GM19238 (cell line): ENCODE measurements at regions not wholly inside any gene's neighbourhood (a gene's known extent, or its start where the extent isn't known, plus 50 kb on each side); places are given as distances from the start of the nearest gene placed in this dataset.
"Not testable (repeated sequence)": the region's sequence is repeated elsewhere in the genome, so short reads cannot be mapped to it uniquely, and the experiment has no call there.

Experiments used
- DNase-seq: peaks from one replicate; pipeline ENCODE4 v3.0.0; 2011; ENCODE audit warnings: low spot score; ENCODE audit not compliant: insufficient read length

GRCh38 chr9:31587146-31587545 is 797.3 kb upstream of the ACO1 start:
- no peak for DNase-seq

DNA sequence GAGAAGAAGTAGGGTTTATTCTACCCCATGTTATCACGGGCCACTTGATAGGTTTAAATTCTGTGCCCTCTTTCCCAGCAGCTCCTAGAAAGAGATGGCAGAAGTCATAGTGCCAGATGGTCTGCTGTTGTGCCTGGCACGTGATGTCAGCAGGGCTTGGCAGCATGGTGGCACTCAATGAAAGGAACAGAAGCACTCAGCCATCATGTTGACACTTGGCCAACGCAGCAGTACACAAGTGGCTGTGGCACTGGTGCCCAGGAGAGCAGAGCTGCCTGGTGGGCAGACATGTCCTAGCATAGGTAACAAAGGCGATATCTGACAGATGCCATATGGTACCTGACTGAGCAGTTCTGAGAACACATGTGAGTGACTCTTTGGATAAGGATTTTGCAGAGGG is 796.4 kb upstream of the ACO1 start:
- DNase-seq, result no peak

- DNase-seq, result no peak
Observed at GRCh38 chr9:31588756-31589155, 795.7 kb upstream of the ACO1 start.

DNA sequence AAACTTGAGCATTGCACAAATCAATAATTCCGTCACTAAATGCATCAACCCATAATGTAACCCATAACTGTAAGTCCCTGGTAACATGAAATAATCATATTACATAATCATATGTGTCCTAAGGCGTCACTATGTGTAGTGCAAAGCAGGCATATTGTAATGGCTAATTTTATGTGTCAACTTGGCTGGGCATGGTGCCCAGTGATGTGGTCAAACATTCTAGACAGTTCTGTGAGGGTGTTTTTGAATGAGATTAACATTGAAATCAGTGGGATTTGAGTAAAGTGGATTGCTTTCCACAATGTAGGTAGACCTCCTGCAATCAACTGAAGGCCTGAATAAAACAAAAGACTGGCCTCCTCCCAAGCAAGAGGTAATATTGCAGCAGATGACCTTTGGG is 794.4 kb upstream of the ACO1 start:
- DNase-seq, result no peak

DNA sequence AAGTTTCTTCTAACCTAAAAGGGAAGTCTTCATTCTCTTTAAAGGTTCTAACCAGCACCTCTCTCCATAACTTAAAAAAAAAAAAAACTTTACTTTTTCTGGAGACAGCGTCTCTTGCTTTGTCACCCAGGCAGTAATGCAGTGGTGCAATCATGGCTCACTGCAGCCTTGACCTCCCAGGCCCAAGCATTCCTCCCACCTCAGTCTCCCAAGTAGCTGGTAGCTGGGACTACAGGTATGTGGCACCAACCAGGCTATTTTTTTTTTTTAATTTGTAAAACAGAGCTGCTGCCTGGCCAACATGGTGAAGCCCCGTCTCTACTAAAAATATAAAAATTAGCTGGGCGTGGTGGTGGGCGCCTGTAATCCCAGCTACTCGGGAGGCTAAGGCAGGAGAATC is 787.4 kb upstream of the ACO1 start:
- not testable (repeated sequence) for DNase-seq

DNA sequence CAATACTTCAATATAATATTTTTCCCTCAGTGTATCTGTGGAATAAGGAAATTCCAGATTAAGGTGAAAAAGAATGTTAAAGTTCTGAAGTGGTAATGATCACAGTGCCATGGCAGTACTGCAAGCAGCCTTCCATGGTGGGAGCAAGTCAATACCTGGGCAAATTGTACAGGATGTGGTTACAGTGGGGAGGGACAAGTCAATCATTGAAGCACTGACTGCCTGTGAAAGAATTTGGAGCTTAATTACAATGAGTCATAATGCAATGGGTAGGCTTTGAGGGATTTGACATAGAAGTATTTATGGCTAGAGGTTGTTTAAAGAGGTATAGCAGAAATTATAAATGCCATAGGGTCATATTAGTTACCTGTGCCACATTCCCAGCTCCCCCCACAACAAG is 786.5 kb upstream of the ACO1 start:
- no peak for DNase-seq

GRCh38 chr9:31601666-31602065 is 782.8 kb upstream of the ACO1 start:
- DNase-seq, result no peak

- DNase-seq, result no peak
Observed at GRCh38 chr9:31604531-31604930, 779.9 kb upstream of the ACO1 start.

DNA sequence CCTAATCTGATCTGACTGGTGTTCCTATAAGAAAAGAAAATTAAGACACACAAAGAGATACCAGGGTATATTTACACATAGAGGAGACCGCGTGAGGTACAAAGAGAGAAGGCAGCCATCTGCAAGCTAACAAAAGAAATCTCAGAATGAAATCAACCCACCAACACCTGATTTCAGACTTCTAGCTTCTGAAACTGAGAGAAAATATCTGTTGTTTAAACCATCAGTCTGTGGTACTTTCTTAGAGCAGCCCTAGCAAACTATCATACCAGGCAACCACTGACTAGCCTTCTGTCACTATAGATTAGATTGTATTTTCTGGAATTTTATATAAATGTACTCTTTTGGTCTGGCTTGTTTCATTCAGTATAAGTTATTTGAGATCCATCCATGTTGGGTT is 779.3 kb upstream of the ACO1 start:
- no peak for DNase-seq

GRCh38 chr9:31606678-31607077 is 777.8 kb upstream of the ACO1 start:
- DNase-seq, result no peak

DNA sequence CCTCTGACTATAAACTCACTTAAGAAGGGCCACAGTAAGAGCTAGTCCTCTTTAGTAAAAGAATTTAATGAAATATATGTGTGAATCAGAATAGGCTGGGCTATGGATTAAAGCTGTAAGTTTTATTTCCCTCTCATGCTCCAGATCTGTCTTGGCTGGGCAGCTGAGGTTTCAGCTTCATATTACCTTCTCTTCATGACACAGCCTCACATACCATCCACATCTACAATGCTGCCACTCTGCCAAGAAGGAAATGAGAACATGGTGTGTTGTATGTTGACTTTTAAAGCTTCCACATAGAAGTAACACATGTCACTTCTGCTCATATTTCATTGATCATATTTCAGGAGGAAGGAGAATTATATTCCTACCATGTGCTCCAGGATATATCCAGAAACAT is 776.0 kb upstream of the ACO1 start:
- no peak for DNase-seq

GRCh38 chr9:31608881-31609280 is 775.6 kb upstream of the ACO1 start:
- DNase-seq, result no peak

DNA sequence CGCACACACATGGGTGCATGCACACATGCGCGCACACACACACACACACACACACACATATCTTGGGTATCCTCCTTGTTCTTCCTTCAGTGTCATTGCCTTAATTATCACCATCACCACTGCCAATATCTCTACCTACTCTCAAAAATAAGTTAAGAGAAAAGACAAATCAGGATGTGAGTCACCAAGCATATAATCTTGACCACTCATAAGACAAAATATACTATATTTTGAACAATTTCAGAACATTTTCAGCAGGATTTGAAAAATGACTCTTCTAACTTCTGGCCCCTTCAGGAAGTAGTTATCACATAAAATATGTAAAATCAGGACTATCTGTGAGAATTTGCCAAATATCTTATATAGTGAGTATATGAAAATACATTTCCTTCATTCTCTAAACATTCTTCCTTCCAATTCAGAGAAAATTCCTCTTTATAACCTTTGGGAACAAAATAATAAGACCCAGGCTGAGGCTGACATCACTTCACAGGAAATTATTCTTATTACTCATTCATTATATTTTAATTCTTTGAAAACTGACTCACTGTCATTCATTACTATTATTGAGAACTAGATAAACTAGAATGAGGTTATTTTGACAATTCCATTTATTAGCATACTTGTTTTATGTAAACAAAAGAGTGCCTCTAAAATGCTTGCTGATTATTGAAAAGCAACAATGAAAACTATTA is 772.0 kb upstream of the ACO1 start:
- no peak for DNase-seq

DNA sequence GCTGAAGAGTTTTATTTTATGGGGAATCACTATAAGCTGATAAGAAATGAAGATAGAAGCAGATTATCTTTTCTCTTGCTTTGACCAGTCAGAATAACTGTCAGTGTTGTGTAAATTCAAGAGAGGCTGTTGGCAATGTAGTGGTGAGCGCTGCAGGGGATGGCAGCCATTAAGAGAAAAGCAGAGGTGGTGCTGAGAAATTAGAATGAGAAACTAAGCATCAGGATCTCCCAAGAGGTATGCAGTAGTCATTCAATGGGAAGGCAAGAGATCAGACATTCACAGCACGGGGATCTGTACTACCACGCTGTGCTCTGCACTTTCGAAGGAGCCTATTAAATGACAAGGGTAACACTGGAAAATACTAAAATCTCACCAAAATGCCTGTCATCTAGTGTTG is 768.5 kb upstream of the ACO1 start:
- DNase-seq, result no peak

- no peak for DNase-seq
Observed at GRCh38 chr9:31623511-31623910, 760.9 kb upstream of the ACO1 start.

DNA sequence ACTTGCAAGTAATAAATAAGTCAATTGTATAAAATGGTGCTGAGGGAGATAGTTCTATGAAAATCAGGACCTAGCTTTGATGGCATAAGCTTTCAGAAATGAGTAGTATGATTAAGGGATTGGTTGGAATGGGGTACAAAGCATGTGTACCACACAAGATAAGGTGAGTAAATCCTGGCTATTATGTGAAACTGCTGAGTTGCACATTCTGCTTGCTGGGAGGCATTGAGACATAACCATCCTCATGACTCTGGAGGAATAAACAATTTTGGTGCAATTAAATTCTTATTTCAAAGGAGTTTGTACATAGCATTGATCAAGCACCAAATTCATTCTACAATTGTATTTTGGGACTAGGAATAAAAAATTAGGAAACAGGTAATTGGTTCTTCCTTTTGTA is 755.2 kb upstream of the ACO1 start:
- DNase-seq, result no peak

DNA sequence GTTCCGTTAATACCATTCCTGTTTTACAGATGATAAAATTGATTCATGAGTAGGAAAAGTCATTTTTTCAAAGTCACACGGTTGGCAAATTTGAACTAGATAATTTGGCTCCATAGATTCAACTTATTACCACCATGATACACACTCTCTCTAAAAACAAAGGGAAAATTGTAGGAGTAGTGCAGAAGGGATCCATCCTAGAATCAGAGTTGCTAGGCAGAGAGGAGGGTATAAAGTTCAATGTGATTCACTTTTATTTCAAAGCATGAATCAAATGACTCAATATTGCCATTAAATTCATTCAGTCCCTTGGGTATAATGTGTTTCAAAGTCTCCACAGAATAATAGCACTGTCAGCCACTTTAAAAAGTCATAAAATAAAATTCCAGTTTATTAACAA is 747.2 kb upstream of the ACO1 start:
- DNase-seq, result no peak

DNA sequence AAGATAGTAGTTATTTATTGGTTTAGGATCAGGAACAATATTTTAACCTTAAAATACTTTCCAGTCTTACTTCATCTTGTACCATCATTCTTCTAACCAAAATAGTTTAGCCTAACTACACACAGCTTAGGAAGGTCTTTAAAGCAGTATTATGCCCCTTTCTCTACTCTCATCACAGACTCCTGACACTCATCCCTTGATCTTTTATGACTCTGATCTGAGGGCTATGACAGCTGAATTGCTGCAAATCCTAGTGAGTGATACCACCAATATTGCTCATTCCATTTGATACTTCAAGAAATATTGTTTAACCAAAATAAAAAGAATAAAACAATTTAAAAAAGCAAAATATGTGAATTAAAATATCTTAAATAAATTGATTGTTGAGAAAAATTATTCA is 746.6 kb upstream of the ACO1 start:
- no peak for DNase-seq

- DNase-seq, result no peak
Observed at GRCh38 chr9:31639451-31639850, 745.0 kb upstream of the ACO1 start.

DNA sequence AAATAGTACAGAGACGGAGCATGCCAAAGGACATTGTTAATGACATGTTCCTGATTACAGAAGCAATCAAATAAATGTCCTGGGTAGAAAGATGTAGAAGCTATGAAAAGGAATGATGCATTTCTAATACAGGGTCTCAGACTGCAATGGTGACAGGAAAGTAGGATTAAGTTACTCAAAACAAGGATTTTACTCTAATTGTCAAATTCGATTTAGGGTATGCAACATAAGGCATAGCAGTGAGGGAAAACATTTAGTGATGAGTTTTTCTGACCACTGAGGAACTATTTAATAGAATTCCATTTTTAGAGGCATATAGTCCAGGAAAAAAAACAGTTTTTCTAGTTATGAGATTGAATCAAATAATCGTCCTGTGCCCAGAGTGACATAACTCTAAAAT is 715.1 kb upstream of the ACO1 start:
- DNase-seq, result no peak

DNA sequence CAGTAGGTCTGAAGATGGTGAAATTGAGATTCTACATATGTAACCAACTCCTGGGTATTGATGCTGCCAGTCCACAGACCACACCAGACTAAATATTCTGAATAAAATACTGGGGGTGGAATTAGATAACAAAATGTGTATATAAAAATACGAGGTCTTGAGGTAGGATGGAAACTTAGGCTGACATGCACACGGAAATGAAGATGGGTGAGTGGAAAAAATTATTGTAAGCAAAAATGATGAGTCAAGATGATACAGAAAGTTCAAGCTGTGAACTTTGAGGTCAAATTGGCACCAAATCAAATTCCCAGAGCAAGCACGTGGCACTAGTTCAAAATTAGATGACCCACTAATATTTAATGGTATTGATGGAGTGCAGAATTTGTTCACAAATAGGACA is 713.4 kb upstream of the ACO1 start:
- no peak for DNase-seq

GRCh38 chr9:31674264-31674663 is 710.2 kb upstream of the ACO1 start:
- no peak for DNase-seq

- DNase-seq, result no peak
Observed at GRCh38 chr9:31677415-31677814, 707.0 kb upstream of the ACO1 start.

GRCh38 chr9:31677877-31678276 is 706.6 kb upstream of the ACO1 start:
- DNase-seq, result no peak
